GM19463 (cell line): ENCODE measurements at regions not wholly inside any gene's neighbourhood (a gene's known extent, or its start where the extent isn't known, plus 50 kb on each side); places are given as distances from the start of the nearest gene placed in this dataset.

ENCODE experiments used
- ATAC-seq: cut with Tn5 transposase; IDR thresholded peaks from one replicate; pipeline ENCODE4 v1.9.1; 2021; ENCODE audit warnings: mild to moderate bottlenecking, moderate library complexity; ENCODE audit not compliant: unreplicated experiment

DNA sequence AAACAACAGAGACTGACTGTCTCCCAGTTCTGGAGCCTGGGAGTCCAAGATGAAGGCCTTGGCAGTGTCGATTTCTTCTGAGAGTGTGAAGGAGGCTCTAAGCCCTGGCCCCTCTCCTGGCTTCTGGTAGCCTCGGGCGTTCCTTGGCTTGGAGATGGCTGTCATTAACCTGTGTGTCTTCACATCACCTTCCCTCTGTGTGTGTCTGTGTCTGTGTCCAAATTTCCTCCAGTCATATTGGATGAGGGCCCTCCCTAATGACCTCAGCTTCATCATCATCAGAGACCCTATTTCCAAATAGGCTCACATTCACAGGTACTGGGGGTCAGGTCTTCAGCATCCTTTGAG is 138.3 kb downstream of the TOMM20 start:
- no peak for ATAC-seq

DNA sequence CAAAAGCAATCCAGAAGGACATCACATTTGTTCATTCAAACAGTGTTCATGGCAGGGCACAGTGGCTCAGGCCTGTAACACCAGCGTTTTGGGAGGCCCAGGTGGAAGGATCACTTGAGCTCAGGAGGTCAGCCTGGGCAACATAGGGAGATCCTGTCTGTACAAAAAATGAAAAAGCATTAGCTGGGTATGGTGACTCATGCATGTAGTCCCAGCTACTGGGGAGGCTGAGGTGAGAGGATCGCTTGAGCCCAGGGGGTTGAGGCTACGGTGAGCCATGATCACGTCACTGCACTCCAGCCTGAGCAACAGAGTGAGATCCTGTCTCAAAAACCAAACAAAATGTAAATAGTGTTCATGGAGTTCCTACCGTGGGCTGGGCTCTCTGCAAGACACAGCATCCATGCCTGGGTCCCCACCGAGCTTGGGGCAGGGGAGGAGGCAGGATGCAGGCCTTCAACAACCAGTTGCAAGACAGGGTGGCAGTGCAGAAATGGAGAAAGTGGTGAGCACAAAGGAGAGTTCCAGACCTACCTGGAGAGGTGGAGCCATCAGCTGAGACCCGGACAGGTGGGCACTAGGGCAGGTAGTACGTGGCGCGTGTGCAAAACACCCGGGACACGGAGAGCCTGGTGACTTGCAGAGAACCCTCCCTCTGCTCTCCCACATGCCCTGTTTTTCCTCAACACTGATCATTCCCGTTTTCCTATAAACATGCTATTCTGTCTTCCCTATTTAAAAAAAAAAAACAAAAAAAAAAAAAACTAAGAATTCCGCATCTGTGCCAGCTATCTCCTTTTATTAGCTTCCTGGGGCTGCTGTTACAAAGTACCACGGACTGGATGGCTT is 138.9 kb downstream of the TOMM20 start:
- no peak for ATAC-seq

DNA sequence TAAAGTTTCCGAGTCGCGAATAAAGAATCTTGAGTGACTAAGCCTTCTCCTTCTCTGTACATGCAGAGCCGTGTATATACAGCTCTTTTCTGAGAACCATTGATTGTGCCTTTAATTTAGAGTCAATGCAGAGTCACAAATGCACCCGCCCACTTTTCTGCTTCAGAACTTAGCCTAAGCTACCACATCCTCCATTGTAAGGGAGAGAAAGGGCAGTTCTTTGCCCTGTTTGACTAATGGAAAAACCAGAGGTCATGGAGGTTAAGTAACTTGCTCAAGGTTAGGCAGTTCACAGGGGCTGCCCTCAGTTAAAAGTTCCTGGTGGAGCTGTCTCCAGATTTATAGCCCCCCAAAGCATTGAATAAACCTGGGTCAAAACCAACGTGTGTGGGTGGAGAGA is 139.6 kb downstream of the TOMM20 start:
- ATAC-seq = no peak

DNA sequence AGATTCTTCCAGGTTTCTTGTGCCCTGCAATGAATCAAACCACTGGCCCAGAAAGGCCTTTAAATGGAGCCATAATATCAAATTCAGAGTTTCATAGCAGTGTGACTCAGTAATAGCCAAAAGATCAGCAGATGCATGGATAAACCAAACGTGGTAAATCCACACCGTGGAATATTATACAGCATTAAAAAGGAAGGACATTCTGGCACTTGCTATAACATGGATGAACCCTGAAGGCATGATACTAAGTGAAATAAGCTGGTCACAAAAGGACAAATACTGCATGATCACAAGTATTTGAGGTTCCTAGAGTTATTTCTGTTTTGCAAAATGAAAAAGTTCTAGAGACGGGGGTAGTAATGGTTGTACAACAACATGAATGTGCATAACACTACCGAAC is 140.1 kb downstream of the TOMM20 start:
- ATAC-seq = no peak

DNA sequence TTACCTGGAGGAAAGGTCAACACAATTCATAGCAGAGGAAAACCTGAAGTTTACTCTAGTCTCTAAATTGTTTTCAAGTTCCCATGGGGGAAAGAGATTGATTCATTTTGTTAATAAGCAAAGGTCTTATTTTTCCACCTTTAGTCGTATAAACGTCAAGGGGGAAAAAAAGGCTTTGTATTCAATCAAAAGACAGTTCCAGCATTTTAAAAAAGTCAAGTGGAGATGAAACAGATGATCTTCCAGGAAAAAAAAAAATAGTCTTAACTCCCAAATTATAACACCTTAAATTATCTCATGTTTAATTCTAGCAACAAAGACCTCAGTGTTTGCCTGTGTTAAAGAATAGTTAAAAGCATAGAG is 140.5 kb downstream of the TOMM20 start:
- no peak for ATAC-seq

DNA sequence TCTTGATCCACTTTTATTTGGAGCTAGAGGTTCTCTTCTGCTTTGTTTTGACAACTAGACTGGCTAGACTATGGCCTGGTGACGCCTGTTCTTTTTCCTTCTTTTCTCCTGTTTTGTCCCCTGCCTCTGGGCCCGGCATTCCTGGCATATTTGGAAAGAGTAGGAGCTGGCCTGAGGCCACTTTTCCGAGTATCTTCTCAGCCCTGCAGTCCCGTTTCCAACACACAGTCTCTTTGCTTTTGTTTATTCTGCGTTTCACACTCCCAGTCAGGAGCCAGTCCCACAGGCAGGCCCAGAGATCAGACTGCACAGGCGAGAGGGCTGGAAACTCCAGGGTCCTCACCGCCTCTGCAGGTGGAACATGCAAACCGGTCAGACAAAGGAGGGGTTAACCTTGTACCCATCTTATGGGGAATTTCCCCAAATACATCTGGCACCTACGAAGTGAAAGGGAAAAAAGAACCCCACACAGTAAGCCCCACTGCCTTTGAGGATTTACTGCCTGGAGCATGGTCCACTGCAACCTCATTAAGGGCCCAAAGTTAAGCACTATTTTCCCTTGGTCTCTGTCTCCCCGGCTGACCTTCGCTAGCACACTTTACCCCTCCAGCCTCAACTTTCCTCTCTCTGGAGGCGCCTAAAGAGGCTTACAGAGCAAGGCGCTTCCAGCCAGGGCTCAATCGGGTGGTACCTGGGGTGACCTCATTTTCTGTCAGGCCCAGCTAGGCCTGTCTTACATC is 141.1 kb downstream of the TOMM20 start:
- peak; percentile 72 for ATAC-seq

DNA sequence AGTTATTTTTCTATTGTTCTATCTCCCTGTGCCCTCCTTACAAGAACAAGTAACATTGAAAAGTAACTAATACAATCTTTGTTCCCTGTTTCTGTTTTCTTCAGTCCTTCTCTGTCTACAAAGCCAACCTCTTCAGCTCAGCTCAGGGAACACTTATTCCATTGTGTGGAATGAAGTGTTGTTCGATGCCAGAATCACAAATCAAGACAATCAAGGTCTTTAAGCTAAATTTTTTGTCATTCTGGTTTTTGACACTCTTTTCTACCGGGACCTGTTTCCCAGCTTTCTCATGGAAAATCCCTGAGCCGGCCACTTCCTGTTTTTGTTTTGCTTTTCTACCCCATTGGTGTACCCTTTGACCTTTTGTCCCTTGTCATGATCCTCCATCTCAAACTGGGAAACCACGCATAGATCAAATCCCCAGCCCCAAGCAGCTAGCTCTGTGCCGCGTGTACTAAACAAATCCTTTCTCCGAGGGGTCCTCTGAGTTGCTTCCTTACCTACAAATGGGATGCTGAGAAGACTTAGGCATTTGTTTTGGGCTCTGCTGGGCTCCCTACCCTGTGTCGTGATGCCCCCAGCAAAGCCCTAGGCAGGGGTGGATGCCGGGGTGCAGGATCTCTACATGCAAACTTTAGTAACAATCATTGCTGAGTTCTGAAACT is 141.8 kb downstream of the TOMM20 start:
- ATAC-seq = no peak

DNA sequence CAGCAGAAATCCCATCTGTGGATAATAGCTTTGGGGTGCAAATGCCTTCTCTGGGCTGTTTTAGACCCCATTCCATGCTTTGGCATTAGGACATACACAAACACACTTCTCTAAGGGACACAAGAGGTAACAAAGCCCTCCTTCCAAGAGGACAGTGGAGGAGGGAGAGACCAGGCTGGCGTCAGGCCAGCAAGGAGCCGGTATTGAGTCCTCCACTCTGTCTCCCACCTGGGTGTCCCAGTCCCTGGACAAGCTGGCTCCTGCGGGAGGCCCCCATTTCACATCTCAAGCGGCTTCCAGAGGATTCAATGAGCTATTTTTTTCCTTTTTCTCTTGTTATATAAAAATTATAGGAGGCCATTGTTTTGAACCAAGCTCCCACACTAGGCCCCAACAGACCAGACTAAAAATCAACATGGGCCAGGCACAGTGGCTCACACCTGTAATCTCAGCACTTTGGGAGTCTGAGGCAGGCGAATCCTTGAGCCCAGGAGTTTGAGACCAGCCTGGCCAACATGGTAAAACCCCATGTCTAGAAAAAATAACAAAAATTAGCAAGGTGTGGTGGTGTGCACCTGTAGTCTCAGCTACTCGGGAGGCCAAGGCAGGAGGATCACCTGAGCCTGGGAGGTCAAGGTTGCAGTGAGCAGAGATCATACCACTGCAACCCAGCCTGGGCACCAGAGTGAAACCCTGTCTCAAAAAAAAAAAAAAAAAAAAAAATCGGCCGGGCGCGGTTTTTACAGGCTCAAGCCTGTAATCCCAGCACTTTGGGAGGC is 142.9 kb downstream of the TOMM20 start:
- no peak for ATAC-seq

DNA sequence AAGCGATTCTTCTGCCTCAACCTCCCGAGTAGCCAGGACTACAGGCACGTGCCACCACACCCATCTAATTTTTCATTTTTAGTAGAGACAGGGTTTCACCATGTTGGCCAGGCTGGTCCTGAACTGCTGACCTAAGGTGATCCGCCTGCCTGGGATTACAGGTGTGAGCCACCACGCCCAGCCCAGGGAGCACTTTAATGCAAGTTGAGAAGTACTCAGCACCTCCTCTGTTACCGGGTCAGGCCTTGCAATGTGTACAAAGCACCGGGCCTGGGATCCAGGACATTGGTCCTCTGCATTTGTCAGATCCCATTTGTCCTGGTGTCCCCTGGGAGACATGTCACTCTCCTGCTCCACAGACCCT is 143.6 kb downstream of the TOMM20 start:
- no peak for ATAC-seq

DNA sequence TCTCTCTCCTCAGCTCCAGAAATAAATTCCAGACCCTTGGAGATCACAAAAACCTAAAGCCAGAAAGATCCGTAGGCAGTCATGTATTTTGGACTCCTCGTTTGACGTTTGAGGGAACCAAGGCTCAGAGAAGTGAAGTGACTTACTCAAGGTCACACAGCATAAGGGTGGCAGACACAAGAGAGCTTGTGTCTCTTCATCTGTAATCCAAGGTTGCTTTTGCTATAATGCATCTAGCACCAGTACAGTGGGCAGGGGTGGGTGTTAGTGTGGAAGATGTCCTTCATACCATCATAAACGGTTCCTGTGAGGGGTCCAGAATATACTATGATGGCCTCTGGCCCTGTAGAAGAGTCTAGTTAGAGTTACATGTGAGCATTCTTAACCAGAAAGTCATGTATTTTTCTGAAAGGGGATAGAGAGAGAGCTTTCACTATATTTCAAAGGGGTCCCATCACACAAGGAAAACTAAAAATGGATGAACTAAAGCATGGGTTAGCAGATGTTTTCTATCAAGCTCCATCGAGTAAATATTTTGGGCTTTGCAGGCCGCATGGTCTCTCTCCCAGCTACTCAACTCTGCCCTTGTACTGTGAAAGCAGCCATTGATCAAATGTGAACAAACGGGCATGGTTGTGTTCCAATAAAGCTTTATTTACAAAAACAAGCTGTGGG is 144.9 kb downstream of the TOMM20 start:
- no peak for ATAC-seq

DNA sequence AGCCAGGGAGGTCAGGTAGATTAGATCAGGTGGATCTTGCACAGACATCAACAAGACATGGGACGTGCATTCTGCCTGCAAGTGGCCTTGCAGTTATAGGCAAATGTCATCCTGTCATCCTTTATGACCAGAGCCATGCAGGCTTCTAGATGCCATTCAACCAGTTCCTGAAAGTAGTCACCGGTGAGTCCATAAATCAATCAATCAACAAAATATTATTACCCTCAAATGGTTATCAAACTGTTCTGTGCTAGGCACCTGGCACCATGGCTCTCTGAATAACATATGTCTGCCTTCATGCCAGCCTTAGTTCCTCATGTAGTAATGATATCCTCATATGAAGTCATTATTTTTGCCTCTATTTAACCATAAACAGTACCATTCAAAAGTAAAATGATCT is 146.9 kb downstream of the TOMM20 start:
- no peak for ATAC-seq

DNA sequence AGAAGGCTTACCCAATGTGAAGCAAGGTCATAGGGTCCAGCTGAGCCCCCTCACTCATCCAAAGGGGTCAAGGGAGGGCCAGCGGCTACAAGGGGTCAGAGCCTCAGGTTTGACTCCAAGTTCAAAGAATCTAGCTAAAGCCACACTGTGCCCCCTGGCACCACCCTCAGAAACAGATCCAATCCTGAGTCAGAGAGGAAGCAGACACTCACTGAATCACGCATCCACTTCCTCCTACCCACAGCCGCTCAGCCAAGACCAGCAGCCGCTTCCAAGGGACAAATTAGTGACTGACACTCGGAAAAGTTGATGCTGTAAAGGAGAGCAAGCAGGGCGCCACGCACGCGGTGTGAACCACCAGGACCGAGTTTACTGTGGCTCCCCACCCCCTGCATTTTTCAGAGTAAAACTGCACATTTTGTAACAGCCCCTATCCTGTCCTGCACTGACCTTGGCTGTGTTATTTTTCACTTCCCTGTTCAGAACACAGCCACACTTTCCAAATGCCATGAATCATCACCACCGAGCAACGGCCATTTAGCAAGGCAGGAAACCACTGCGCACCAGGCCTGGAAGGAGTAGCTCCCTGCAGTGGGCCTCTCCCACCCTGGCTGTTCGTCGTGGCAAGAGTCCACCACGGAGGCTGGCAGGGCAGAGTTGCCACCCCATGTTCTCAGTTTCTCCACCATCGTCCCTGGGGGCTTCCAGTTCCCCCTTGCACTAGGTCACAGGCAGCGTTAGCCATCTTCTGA is 147.8 kb downstream of the TOMM20 start:
- peak; percentile 32 for ATAC-seq

DNA sequence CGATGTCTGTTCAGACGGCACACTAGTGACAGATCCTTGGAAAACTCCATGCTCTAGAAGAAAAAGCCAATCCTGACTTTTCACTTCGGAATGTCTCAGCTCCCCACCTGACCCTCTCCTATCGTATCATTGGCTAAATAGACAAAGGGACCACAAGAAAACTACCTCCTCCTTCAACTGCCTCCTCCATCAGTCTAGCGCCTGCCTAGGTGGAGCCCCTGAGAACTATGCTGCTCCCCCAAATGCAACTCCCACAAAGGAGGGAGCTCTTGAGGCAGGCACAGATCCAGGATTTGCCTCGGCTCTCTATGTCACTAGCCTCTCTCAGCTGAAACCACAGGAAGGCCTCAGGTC is 148.4 kb downstream of the TOMM20 start:
- no peak for ATAC-seq

DNA sequence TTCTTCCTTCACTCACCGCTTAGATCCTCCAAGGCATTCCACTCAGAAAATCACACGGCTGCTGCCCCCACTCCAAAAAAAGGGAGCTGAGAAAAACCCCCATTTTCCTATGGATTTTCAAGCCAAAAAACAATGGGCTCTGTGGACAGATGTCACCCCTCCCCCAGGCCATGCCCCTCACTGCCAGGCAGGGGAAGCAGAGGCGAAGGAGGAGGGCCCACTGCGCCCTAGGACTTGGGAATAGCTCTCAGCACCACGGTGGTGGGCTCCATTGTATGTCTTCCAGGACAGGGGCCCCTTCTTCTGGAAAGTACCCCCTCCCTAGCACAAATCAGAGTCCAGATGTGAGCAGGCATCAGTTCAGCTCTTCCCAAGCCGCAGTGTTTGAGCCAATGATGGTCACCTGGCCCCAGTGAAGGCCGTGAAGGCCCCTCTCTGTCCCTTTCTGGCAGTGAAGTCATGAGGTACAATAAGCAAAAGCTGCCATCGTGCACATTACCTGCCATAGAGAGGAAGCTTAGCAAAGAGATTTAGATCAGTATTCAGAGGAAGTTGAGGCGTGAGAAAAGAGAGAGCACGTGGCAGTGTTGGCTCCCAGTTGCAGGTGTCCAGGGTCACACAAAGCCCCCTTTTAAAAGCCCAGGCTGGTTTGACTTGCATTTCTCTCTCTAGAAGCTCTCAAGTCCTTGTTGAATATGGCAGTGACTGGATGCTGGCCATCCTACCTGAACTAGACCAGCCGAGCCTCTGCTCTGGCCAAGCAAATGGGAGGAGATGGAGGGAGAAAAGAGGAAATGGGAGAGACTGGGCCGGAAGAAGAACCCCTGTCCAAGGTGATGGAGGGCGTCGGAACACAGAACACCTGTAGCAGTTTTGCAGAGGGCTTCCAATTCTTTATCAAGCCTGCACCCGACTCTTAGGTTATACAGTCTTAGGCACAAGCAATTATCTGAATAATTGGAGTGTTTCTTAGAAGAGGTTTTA is 149.0 kb downstream of the TOMM20 start:
- no peak for ATAC-seq

DNA sequence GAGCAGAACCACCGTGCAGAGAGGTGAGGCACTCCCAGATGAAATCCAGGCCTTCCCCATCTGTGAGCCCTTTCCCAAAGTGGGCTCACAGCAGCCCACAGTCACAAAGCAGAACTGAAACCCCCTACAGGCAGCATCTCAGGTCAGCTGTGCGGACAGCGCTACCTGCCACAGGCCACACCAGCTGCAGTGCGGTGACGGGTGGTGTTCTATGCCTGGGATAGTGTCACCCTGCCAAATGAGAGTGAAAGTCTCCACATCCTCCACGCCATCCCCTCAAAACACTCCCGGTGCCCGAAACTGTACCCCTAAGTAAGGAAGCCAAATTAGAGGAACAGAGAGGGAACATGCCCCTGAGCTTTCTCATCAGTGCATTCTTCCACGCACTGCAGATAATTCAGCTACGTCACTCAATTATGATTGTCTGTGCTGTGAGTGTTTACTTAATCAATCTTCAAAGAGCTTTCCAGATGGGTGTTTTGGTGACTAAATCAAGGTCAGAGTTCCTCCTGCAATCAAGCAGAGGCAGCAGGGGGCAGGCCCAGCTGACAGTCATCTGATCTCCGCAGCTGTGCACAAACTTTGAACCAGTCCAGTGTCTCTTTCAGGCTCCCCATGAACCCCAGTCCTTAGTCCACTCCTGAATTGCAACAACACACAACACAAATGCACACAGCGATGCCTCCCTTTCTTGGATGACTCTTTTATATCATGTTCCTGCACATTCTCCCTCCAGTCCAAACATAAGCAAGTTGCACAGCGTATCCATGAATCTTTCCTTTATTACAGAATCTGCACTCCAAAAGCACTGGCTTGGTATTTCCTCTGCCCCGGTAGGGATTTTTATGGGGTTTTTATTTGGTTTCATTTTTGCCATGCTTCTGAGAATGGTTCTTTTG is 150.0 kb downstream of the TOMM20 start:
- peak; percentile 64 for ATAC-seq

DNA sequence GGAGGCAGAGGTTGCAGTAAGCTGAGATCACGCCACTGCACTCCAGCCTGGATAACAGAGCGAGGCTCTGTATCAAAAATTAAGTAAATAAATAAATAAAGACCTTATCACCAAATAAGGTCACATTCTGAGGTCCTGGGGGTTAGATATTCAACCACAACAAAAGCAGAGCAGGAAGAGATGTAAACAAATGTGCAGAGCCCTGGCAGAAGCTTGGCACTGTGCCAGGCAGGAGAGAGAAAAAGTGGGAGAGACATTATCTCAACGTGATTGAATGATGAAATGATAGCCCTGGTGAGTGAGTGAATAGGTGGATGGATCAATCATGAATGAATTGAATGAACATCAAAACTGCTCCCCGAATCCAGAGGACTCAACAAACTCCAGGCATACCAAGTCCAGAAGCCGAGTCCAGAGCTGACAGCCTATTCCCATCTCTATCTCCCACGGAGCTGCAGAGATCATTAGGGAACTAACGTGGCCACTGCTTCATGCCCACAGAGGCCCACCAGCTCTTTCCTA is 150.7 kb downstream of the TOMM20 start:
- no peak for ATAC-seq

DNA sequence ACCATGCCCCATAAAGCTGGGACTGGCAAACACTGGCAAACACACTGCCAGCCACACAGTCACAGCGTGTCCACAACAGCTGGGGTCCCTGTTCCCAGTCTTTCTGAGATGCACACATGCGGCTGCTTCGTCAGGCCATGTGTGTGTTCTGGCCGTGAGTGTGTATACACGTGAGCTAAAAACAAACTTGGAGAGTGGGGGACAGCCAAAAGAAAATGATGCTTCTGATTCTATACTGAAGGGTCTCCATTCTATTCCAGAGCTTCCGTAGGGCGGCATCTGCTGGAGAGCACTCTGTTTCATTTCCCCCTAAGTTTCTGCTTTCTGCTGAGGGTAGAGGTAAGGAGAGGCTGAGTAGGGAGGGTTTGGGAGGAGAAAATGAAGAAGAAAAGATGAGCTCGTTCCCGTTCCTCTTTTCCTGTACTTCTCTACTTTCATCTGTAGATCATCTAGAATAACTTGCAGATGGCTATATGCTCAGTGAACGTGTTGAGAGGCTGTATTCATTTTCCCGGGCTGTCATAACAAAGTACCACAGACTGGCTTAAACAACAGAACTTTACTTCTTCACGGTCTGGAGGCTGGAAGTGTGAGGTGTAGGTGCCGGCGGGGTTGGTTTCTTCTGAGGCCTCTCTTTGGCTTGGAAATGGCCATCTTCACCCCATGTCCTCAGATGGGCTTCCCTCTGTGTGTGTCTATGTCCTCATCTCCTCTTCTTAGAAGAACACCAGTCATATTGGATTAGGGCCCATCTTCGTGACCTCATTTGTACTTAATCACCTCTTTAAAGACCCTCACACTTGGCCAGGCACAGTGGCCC is 151.6 kb downstream of the TOMM20 start:
- no peak for ATAC-seq
